WERI-Rb-1 (cell line): ENCODE measurements at regions not wholly inside any gene's neighbourhood (a gene's known extent, or its start where the extent isn't known, plus 50 kb on each side); places are given as distances from the start of the nearest gene placed in this dataset.

Source experiments
- DNase-seq: peaks from one replicate; pipeline ENCODE4 v3.0.0-alpha.2; 2020
- H3K27ac ChIP-seq: fragments of 250-450 bp; sonication (Bioruptor Pico); 2 replicates; pipeline ENCODE4 v1.5.1; 2020; ENCODE audit warnings: mild to moderate bottlenecking, moderate library complexity
- H3K27me3 ChIP-seq: fragments of 250-450 bp; sonication (Bioruptor Pico); 2 replicates; pipeline ENCODE4 v1.5.1; 2021; ENCODE audit warnings: mild to moderate bottlenecking, low read depth, moderate library complexity; ENCODE audit not compliant: insufficient read depth, severe bottlenecking
- H3K36me3 ChIP-seq: fragments of 250-450 bp; sonication (Bioruptor Pico); 2 replicates; pipeline ENCODE4 v1.5.1; 2020; ENCODE audit warnings: mild to moderate bottlenecking, moderate library complexity
- H3K4me3 ChIP-seq: 2 replicates; pipeline ENCODE4 v1.5.1; 2011; ENCODE audit warnings: low read depth, mild to moderate bottlenecking, control low read depth, low read length
- H3K9me3 ChIP-seq: fragments of 250-450 bp; sonication (Bioruptor Pico); 2 replicates; pipeline ENCODE4 v1.5.1; 2021; ENCODE audit warnings: mild to moderate bottlenecking, moderate library complexity; ENCODE audit not compliant: severe bottlenecking
- CTCF ChIP-seq: IDR thresholded peaks from 2 replicates; pipeline ENCODE4 v1.5.1; 2011; ENCODE audit warnings: low read depth, mild to moderate bottlenecking, control low read depth, inconsistent platforms, low read length

GRCh38 chr4:135204311-135204710 lies 1002.7 kb upstream of the PABPC4L start:
- H3K4me3 ChIP-seq, result no peak overlapping the region
- H3K9me3 ChIP-seq, result no peaks in the 10 kb centered on the region
- H3K27me3 ChIP-seq, result no peaks in the 10 kb centered on the region
- no peak for TF ChIP-seq CTCF
- DNase-seq, result no peak
- no peaks in the 10 kb centered on the region for H3K36me3 ChIP-seq
- H3K27ac ChIP-seq, result no peak overlapping the region

GRCh38 chr4:135201081-135201480 lies 999.5 kb upstream of the PABPC4L start:
- no peaks in the 10 kb centered on the region for H3K9me3 ChIP-seq
- no peaks in the 10 kb centered on the region for H3K27me3 ChIP-seq
- no peak for DNase-seq
- H3K27ac ChIP-seq, result no peak overlapping the region
- H3K4me3 ChIP-seq, result no peak overlapping the region
- TF ChIP-seq CTCF, result no peak
- H3K36me3 ChIP-seq, result no peaks in the 10 kb centered on the region

- no peaks in the 10 kb centered on the region for H3K36me3 ChIP-seq
- H3K9me3 ChIP-seq, result no peaks in the 10 kb centered on the region
- H3K4me3 ChIP-seq, result no peak overlapping the region
- no peak for TF ChIP-seq CTCF
- no peak for DNase-seq
- H3K27me3 ChIP-seq, result no peaks in the 10 kb centered on the region
- H3K27ac ChIP-seq, result no peak overlapping the region
Measured at GRCh38 chr4:135197641-135198040, 996.1 kb upstream of the PABPC4L start.

- no peaks in the 10 kb centered on the region for H3K36me3 ChIP-seq
- H3K27ac ChIP-seq, result no peak overlapping the region
- H3K4me3 ChIP-seq, result no peak overlapping the region
- H3K27me3 ChIP-seq, result no peaks in the 10 kb centered on the region
- H3K9me3 ChIP-seq, result no peaks in the 10 kb centered on the region
- TF ChIP-seq CTCF, result no peak
- no peak for DNase-seq
Measured at GRCh38 chr4:135194477-135194876, 992.9 kb upstream of the PABPC4L start.

- H3K27me3 ChIP-seq, result no peaks in the 10 kb centered on the region
- H3K4me3 ChIP-seq, result no peak overlapping the region
- H3K27ac ChIP-seq, result no peak overlapping the region
- H3K9me3 ChIP-seq, result no peaks in the 10 kb centered on the region
- DNase-seq, result no peak
- TF ChIP-seq CTCF, result no peak
- no peaks in the 10 kb centered on the region for H3K36me3 ChIP-seq
Measured at GRCh38 chr4:135192751-135193535, 991.4 kb upstream of the PABPC4L start.

GRCh38 chr4:135191596-135191995 lies 990.0 kb upstream of the PABPC4L start:
- TF ChIP-seq CTCF, result no peak
- no peak for DNase-seq
- H3K27ac ChIP-seq, result no peak overlapping the region
- H3K4me3 ChIP-seq, result no peak overlapping the region
- no peaks in the 10 kb centered on the region for H3K27me3 ChIP-seq
- no peaks in the 10 kb centered on the region for H3K9me3 ChIP-seq
- no peaks in the 10 kb centered on the region for H3K36me3 ChIP-seq
